HG03097 (cell line): ENCODE measurements at regions not wholly inside any gene's neighbourhood (a gene's known extent, or its start where the extent isn't known, plus 50 kb on each side); places are given as distances from the start of the nearest gene placed in this dataset.

Experiments used
- ATAC-seq: cut with Tn5 transposase; IDR thresholded peaks from one replicate; pipeline ENCODE4 v1.9.1; 2021; ENCODE audit not compliant: unreplicated experiment, low FRiP score

DNA sequence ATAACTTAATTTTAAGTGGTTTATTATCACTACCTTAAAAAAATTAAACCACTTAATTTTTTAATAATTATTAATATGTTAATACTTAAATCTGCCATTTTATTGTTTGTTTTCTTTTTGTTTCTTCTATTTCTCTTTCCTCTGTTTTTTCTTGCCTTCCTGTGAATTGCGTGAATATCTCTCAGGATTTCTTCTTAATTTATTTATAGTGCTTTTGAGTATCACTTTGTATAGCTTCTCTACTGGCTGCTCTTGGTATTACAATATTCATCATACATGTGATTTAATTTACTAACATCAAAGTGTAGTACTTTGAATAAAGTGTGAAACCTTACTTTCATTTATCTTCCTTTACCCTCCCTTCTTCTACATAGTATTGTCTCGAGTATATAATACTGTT is 349.5 kb upstream of the CPXCR1 start:
- ATAC-seq: no peak

DNA sequence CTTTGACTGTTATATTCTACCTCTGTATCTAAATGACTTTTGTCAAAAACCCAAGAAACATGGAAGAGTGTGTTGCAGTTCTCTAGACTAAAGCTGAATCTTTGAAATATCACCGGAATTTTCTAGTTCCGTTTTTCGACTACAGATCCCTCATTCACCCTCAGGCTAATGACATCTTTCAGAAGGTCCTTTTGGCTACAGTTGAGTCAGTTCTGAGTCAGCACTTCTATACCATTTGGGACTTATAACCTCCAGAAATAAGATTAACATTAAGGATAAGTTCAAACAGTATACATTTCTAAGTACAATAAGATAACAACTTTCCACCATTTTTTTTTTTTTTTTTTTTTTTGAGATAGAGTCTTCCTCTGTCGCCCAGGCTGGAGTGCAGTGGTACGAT is 331.0 kb upstream of the CPXCR1 start:
- ATAC-seq: no peak

DNA sequence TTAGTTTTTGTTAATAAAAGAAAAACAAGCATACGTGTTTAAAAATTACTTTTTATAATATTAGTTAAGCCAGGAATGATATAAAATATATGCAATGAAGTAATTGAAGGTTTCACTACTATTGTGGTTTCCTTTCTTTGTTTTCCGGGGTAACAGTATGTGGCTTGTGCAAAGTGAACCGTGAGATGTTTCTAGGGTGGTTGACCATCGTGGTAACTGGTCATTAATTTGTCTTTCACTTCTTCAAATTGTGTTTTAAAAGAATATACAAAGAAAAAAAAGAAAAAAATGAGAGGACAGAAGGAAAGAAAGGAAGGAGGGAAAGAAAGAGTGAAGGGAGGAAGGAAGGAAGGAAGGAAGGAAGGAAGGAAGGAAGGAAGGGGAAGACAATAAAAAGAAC is 330.1 kb upstream of the CPXCR1 start:
- no peak for ATAC-seq

DNA sequence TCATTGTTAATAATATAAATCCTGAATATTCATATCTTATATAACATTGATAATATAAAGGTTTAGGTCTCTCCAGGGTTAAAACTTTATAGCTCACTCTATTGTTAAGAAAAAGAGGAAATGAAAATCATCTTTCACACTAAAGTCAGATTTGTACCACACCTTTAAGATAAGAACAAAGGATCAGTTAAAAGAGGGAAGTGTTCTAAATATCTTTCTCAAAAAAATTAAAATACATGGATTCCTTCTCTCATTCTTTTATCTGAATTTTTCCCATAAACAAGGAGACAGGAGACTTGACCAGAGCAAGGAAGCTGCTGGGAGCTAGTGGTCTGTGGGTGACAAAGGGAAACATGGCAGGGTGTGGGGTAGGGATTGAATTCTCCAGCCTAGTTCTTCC is 323.0 kb upstream of the CPXCR1 start:
- ATAC-seq: no peak

DNA sequence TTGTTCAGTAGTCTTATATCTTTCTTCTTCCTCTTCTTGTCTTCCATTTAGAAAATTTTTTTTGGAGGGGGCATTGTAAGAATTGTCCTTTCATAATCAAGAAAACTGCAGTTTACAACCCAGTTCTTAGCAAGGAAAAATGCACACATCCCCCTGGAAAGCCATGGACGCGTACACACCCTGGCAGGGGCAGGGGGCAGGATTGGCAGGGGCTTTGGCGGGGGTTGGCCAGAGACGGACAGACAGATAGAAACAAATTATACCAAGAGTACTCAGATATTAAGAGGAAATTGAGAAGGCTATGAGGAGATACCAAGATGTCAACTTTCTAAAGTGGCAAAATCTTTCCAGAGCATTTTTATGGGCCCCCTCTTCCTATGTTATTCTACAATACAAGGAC is 322.5 kb upstream of the CPXCR1 start:
- no peak for ATAC-seq

DNA sequence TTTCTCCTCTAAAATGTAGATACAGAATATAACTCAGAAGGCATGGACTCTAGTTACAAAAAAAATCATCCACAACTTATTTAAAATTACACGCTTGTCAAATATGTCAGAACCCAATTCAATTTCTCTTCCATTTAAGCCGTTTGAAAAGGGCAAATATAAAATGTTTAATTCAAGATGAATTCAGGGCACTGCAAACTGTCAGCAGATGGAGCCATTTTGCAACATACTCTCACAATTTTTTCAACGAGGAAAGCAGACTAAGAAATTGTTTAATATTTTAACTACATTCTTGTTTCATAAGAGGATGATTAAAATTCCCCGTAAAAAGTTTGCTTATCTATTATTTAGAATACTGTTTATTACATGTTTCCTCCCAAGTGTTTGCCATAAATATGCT is 321.3 kb upstream of the CPXCR1 start:
- ATAC-seq: no peak

DNA sequence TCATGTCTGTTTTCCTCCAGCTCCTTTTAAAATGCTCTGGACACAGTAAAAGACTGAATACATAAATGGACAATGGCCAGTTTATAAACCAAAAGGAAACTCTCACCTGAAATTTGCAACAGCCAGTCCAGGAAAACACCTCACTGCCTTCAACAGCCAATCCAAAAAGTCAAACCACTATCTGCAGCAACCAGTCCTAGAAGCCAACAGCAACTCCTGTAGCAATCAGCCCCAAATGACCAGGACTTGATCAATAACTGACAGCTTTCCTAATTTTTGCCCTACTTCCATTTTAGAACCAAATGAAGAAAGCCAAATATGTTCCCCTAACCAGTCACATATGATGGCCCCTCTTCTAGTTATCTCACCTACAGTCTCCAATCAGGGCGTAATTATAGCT is 309.5 kb upstream of the CPXCR1 start:
- no peak for ATAC-seq

DNA sequence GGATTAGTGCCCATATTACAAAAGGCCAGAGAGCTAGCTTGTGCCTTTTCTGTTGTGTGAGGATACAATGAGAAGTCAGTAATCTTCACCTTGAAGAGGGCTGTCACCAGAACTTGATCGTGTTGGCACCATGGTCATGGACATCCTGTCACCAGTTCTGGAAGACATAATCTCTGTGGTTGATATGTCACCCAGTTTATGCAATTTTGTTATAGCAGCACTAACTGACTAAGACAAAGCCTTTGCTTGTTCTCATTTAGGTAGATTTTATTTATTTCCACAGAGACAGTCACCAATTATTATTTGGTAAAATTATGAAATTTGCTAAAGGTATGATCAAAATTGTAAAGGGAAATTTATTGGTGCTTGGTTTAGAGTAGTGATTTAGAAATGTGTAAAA is 308.8 kb upstream of the CPXCR1 start:
- ATAC-seq: no peak

DNA sequence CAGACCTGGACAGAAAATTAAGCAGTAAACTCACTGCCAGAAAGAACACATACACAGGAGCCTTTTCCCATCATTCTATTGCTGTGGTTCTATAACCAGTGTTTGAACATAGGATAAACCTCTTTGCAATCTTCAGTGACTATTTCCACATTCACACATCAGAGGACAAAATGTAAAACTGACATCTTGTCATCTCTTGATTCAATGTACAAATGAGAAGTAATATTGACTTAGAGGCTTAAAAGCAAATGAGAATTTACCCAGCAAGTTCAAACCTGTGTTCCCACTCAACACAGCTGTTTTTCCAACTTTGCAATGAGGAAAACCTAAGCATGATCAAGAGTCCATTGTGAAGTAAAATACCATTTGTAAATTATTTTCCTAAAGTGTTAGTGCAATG is 307.1 kb upstream of the CPXCR1 start:
- ATAC-seq: no peak
